Hepatic stellate cell (primary cell): ENCODE measurements at regions not wholly inside any gene's neighbourhood (a gene's known extent, or its start where the extent isn't known, plus 50 kb on each side); places are given as distances from the start of the nearest gene placed in this dataset.

Experiments
- DNase-seq: peaks from one replicate; pipeline ENCODE4 v3.0.0; 2011; ENCODE audit warnings: low spot score

DNA sequence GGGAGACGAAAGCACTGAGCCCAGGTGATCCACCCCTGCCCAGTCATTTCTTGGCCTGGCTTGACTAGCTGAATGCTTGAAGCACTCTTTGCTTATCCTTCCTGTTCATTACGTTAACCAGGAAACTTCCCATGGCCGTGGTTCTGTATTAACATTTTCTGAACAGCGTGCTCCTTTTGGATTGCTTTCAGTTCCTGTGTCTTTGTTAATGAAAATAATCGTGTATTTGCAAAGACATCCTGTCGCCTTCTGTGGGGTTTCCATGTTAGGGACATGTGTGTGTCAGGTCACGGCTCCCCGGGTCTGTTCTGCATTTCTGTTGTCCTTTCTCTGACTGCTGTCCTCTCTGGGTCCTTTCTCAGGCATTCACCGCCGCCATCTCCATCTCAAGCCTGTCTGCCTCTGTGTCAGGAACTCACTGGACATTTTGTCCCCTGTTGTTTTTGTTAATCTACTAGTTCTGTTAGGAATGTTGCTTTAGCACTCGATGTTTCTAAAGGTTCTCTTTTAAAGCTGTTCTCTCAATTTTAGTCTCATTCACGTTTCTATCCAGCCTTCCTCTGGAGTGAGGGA is 434.1 kb upstream of the HS6ST1 start:
- DNase-seq = no peak

DNA sequence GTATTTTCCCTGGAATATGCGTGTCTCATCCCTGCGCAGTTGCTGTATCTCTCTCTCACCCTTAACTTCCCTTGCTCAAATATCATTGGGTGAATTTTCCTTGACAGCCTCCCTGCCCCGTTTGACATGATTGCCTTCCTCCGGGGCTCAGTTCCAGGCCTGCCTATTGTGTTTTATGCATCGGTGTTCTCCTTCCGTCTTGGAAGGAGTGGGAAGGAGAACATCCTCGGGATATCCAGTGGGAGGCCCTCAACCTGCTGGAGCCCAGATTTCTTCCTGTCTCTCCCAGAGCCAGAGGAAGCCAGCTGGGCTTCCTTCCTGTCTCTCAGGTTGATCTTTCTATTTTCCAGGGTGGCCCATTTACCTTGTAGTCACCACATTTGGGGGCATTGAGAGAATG is 434.7 kb upstream of the HS6ST1 start:
- DNase-seq = no peak

DNA sequence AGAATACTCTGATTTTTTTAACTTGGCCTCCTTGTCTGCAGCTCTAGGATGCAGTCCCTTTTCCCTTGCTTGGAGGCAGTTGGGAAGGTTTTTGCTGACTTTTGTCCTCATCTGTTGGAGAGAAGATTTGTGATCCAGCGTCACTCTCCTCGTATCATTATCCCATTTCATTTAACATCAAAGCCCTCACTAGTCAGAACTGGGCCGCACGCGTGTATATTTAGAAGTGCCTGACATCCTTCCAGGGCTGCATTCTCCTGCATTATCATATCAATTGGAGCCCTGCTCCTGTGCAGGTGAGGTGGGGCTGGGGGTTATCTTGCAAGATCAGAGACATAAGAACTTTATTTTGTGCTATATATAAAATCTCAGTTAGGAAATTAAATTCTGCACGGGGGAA is 435.1 kb upstream of the HS6ST1 start:
- DNase-seq = no peak

DNA sequence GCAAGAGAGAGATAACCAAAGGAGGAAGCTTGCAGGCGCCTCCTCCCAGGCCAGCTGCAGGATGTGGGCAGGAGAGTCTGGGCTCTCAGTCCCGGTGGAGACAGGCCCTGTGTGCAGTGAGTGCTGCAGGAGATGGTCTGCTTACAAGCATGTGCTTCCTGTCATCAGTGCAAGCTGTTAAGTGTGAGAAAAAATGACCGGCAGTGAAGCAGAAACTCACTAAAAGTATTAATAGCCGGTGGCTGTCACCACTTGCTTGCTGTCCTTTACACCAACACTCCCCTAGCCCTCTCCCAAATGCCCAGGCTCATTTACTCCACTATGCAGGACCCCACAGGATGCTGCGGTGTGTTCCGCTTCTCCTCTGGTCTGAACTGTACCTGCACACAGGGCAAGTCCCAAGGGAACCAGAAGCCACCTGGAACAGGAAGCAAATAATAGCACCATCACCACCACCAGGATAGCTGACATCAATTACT is 435.6 kb upstream of the HS6ST1 start:
- no peak for DNase-seq

DNA sequence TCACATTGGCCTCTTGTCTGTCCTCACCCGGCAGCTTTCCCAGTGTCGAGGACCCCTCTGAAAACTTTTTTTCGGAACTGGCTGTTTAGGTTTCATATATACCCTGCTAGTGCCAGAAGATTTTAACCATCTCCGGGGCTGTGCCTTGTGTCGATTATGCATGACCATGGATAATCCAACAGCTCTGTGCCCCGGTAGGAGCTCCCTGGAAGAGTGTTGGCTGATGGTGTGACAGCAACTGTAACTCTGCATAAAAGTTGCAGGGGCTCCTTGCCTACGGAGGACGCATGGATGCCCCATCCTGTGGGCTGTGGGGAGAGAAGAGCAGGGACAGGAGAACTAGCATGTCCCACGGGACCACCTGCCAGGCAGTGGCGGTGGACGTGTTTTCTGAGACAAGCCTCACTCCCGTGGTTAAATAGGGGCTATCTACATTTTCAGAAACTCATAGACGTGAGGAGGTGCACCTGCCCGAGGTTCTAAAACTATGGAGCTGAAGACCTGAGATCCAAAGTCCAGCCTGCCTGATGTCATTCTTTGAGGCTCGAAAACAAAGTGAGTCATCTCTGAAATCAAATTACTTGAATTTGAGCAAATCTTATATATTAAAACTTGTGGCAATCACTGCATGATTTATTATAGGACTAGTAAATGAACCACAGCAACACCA is 437.2 kb upstream of the HS6ST1 start:
- no peak for DNase-seq

DNA sequence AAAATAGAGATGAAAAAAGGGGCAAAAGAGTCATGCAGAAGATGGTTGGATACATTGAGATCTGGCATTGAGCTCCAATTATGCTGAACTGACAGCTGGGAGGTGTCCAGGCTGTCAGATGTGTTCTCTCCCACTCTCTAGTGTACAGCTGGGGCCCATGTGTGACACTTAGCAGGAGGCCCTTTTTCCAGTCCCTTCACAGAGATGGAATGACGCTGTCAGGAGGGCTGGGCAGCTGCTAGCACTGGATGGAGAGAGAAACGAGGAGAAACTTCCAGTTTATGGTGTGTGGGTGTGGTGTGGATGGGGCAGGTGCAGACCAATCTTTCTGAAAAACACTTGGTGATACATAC is 437.7 kb upstream of the HS6ST1 start:
- no peak for DNase-seq

DNA sequence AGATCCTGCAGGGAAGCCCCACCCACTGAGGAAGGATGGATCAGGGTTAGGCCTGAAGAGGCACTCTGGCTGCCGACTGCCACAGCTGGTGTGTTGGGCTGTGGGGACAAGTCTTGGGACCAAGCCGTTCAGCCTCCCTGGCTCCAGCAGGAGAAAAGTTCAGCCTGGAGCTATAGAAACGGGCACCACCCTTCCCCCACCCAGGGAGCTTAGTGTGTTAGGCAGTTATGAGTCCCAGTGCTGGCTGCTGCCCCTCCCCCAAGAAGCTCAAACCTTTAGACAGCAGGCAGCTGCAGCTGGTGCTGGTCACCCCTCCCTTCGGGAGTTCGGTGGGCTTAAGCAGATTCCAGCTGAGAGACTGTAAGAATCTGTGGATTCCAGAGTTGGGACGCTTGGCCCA is 447.1 kb upstream of the HS6ST1 start:
- no peak for DNase-seq

DNA sequence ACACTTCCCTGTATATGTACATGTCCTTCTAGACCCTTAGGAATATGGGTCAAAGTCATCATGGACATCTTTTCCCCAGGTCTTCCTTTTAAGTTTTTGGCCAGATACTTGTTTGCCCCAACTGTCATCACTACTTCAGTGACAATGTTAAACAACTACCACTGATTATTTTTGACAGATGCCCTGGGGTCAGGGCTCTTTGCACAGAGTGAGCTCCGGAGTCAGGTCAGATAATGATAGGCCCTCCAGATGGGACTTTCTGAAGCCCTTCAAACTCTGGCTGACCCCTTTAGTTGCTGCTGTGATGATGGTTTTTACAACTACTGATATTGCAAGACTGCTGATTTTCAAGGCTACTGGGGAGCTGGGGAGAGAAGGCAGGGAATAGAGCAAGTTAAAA is 449.4 kb upstream of the HS6ST1 start:
- no peak for DNase-seq

DNA sequence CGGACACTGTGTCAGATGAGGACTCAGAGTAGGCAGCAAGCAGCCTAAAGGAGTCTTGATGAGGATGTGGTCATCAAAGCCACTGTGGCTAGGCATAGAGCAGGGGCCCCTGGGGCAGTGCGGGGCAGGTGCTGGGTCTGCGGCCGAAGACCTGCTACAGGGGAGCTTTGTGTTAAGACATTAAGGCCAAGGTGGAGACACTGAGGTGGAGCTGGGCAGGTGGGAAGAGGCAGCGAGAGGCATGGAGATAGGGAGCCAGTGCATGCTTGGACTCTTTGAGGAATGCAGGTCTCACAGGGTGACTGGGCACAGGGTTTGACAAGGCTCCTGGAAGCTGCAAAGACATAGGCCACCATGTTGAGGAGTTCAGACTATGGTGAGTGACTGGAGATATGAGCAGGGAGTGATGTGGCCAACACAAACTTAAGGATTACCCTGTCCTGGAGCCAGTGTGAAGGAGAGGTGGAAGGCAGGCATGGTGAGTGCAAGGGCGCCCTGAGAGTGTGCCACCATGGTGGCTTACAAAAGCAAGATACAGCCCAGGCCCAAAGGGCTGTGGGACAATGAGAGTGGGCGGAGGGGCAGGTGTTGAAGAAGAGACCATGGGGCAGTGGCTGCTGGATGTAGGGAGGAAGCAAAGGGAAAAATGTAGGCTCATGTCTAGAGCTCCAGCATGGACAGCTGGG is 450.9 kb upstream of the HS6ST1 start:
- no peak for DNase-seq

DNA sequence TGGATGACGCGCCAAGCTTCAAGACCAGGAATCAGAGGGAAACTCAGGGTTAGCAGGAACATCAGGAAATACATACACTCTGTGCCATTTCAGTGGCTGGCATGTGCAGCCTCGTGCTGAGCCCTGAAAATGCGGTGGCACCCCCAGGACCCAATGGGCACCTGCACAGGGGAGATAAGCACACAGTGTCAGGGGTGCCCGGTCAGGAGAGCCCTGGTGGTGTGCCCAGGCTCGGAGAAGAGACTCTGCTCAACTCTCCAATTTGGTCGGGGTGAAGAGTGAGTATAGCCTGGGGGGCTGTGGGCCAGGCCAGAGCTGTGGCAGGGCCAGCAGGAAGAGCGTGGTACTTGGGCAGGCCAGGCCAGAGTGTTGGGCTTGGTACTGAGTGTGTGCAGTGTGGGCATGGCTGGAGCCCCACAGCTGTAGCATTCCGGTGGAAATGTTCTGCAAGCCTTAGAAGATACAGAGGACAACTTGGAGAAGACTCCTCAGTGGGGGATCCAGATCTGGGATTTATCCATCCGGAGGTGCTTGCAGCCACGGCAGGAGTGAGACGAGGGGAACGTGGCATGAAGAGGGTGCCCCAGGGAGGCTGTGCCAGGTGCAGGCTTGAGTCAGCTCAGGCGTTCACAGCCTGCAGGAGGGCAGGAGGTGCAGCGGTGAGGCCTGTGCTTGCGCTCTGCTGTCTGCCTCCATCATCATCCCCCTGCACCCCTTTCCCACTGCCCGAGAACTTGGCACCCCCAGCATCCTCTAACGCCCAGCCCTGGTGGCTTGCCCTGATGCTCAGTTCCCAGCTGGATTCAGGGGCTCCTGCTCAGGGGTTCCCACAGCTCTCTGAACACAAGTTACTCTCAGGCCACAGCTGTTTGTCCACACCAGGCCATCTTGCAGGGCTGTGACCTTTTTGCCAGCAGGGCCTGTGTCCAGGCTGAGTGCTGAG is 451.7 kb upstream of the HS6ST1 start:
- no peak for DNase-seq

DNA sequence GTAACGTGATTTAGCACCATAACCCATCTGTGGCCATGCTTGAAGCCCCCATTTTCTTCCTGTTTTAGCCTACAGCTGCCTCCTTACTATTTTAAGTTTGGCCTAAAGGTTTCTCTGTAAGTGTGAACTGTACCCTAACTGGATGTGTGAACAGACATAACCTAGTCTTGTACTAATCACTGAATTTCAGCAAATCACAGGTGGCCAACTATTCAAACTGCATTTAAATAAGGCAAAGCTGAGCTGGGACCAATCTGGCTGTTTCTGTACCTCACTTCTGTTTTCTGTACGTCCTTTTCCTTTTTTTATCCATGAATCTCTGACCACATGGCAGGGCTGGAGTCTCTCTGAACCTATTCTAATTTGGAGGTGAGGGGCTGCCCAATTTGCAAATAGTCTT is 452.7 kb upstream of the HS6ST1 start:
- no peak for DNase-seq

DNA sequence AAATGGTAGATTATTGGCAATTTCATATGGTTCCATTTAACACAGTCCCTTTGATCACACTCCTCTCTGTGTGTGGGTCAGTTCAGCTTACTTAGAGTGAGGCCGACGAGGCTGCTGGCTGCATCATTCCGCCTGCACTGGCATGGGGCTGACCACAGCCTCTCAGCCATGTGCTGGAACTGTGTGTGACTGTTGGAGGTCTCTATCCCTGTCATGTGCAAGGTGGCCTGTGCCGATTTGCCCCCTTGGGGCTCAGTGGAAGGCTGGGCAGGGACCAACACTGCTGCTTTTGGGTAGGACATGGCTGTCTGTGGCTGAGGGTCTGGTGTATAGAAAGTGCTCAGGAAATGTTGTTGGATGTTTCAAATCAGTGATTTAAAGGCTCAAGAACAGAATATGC is 454.0 kb upstream of the HS6ST1 start:
- DNase-seq = no peak

DNA sequence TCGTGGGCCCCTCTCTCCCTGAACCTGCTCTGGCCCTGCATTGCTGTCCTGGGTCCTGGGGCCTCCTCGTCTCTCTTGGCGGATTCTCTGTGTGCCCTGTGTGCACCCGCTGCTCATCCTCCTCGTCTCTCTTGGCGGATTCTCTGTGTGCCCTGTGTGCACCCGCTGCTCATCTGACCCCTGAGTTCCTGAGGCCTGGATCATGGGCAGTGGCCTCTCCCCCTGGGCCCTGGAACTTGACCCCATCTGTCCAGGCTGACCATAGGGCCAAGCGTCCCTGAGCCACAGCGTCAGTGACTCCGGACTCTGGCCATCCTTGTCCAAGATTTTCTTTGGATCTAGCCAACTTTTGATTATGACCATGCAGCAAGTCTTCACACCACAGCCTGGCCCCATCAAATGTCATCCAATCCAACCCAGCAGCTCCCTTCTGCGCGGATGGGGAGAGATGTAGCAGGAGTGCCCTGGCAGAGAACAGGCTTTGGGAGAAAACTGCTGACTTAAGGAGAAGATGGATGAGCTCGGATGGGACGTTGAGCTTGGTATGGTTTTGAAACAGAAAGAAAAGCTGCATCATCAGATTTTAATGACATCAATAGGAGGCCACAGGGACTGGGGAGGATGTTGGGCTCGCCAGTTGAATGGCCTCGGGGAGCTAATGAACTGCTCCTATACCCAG is 455.1 kb upstream of the HS6ST1 start:
- no peak for DNase-seq

DNA sequence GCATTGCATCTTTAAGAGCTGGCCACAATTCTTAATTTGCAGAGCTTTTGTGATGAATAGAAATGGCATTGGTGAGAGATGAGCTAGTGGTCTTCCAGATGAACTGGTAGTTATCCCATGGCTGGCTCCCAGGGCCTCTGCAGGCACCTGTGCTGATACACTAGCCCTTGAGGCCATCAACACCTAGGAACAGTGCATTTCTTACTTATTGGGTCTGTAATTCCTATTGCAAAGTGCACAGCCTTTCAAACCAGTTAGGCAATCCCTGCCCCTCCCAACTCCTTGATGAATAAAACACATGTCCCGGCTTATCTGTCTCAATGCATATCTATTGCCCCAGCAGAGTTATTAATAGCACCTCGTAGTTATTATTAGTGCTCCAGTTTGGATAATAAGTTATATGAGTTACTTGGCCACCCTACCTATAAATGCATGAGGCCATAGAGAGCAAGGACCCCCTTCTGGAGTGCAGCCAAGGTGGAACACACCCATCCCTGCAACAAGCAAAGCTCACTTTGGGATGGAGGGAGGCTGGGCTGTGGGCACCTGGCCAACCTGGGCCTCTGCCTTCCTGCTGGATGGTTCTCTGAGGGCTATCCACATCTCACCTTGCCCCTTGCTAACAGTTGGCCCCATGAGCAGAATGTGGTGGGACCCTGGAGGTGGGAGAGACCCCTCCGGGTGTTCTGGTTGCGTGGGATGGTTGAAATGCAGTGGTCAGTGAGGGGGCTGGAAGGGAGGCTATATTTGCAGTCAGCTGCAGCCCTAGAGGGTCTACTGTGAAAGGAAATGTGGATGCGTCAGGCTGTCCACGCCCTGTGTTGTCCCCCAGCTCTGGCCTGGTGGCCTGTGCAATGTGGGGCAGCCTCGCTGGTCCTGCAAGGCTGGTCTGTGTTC is 455.9 kb upstream of the HS6ST1 start:
- no peak for DNase-seq

DNA sequence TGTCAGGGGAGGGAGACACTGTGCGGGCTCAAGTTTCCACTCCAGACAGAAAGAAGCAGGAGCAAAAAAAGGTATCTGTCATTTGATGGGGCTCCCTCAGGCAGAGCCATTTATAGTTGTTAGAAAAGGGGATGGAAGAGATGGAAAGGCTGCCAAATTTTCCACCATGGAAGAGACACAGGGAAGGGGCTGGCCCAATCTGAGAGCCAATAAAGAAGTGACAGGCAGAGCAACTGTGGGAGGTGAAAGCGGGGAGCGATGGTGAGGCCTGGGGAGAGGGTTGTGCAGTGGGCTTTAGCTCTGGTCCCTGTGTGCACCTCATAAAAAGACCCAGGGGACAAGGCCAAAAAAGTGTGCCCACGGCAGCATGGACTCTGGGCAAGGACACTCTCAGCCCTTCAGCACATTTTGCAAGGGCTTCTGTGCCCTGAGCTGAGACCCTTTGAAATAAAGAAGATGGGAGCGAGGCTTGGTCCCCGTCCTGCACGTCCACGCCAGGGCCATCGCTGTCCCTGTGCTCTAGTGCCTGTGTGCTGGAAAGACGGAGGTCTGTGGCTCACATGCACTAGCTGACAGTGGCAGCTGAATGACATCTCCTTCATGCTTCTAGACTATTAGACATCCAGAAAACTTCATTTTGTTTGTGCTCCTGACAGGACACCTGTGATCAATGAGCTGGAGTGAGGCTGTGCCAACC is 456.7 kb upstream of the HS6ST1 start:
- no peak for DNase-seq

DNA sequence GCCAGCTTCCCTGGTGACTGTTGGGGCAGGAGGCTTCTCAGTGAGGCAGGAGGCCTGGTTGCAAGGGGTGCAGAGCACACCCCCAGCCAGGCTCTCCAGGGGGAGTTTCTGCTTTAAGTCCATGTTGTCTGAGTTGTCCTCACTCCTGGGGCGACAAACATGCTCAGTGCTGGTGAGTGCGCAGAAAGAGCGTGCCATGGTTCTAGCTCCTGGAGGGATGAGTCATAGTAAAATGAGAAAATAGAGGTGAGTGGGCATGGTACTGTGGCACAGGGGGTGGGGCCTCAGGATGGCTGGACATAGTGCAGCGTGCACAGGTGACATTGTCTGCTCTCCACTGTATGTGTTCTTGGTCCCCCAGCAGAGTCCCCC is 457.2 kb upstream of the HS6ST1 start:
- DNase-seq = no peak

DNA sequence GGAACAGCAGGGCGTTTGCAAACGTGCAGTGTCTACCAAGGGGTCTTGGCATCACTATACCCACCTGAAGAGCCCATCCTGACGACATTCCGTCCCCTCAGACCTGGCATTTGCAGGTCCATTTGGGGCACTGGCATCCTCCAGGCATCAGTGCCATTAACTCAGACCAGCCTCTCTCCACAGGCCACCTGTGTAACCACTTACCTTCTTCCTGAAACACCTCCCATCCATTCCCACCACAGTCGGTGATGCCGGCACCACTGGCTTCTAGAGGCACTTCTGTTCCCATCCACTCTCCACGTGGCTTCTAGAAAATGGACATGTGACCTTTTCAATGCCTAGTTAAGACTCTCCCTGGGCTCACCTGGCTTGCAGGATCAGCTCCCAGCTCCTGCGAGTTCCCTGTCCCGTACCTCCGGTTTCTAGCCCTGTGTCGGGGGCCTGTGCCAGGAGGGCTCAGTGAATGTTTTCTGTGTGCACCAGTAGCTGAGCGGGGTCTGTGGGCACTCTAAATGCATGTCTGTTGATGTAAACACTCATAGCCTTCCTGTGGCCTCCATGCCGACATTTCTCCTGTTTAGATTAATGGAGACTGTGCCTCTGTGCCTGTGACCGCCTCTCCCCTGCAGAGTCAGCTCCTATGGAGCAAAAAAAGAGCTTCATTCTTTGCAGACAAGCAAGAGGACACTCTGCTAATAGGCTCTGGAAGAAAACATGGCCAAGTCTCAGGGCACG is 458.0 kb upstream of the HS6ST1 start:
- DNase-seq = no peak

DNA sequence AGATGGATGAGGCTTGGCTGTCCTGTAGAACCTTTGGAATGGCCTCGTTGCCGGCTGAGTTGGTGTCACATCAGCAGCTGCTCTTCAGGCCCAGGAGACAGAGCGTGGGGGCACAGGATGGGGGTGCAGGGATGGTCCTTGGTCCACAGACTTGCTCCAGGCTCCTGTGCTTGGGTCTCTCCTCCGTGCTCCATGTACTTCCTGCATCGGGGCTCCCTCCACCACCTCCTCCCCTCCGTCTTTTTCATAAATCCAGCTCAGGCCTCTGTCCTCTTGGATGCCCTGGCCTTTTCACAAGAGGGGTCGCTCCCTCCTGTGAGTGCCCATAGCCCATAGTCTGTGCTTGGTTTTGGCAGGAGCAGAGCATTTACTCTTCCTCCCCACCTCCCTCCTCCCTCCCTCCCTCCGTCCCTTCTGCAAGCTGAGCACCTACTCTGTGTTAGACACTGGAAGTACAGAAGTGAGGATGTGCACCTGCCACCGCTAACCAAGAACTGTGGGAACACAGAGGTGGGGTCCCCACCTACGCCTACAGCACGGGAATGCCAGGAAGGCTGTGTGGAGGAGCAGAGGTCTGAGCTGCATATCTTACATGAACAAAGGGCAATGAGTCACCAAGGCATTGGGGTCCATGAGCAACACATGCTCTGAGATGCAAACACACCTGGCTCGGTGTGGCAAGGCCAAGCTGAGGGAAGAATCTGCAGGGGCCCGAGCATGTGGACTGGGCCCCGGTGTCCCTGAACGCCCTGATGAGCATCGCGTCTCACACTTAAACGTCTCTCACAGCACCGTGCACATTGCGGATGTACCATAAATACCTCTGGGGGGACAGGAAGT is 458.7 kb upstream of the HS6ST1 start:
- no peak for DNase-seq

DNA sequence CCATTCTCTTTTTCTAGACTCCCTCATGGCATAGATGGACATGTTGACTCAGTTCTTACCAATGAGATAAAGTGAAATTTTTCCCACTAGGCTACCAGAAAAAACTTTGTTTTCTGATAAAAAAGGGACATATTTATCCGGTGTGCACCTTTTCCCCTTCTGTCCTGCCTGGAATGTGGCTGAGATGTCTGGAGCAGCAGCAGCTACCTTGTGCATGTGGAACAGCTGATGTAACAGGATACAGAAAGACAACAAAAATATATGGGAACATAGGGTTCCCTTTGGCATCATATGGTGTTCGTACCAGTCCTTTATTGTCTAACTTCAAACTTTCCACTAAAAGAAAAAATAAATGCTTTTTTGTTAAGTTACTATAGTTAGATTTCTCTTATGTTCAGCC is 460.2 kb upstream of the HS6ST1 start:
- no peak for DNase-seq
